Prostate gland (tissue), 2 donors: ENCODE measurements at regions not wholly inside any gene's neighbourhood (a gene's known extent, or its start where the extent isn't known, plus 50 kb on each side); places are given as distances from the start of the nearest gene placed in this dataset.

Experiments used
- DNase-seq: peaks from one replicate; pipeline ENCODE4 v3.0.0-alpha.2; 2019; ENCODE audit warnings: low spot score
- H3K27ac ChIP-seq, 2 donors: fragments of 200-600 bp; sonication (generic); 2 replicates each; pipeline ENCODE4 v1.5.1; 2017 to 2019
- H3K27me3 ChIP-seq: fragments of 200-600 bp; sonication (generic); replicated peaks from 2 replicates; pipeline ENCODE4 v1.5.1; 2019; ENCODE audit not compliant: insufficient read depth
- H3K36me3 ChIP-seq, 2 donors: fragments of 200-600 bp; sonication (generic); 1 replicate in 1 of 2; 2 replicates in 1 of 2; pipeline versions ENCODE4 v1.5.1 to v1.8.1; 2017 to 2019
- H3K4me1 ChIP-seq: fragments of 200-600 bp; sonication (generic); replicated peaks from 2 replicates; pipeline ENCODE4 v1.5.1; 2019
- H3K4me3 ChIP-seq, 2 donors: fragments of 200-600 bp; sonication (generic); 2 replicates each; pipeline ENCODE4 v1.5.1; 2017 to 2019
- H3K9me3 ChIP-seq: fragments of 200-600 bp; sonication (generic); 2 replicates; pipeline ENCODE4 v1.5.1; 2017
- POLR2A ChIP-seq: fragments of 450-650 bp; IDR thresholded peaks from one replicate; pipeline ENCODE4 v1.6.1; 2016; ENCODE audit warnings: antibody characterized with exemption, mild to moderate bottlenecking
- POLR2AphosphoS5 ChIP-seq: sonication (generic); formaldehyde crosslinking; IDR thresholded peaks from one replicate; pipeline ENCODE4 v1.6.1; 2017; ENCODE audit warnings: antibody characterized with exemption
- WGBS: methylation state at CpG from one replicate; pipeline ENCODE4 v1.1.5; 2018; 5-methylcytosine and 5-hydroxymethylcytosine counted together
- intact Hi-C: fragments of 100-400 bp; cut with DNase I; formaldehyde crosslinking; loops from one replicate; pipeline ENCODE4 v1.14.2; 2022
- TF ChIP-seq, protein P1 (sequence below), 4 experiments: fragments of 200-600 bp in 2 of 4; fragments of 450-650 bp in 2 of 4; sonication (generic) in 2 of 4; IDR thresholded peaks; 1 replicate in 3 of 4; 2 replicates in 1 of 4; pipeline ENCODE4 v1.5.1; 2016 to 2019; ENCODE audit warnings: antibody characterized with exemption in 4 of 4, mild to moderate bottlenecking in 2 of 4, moderate library complexity in 2 of 4

GRCh38 chr7:41762641-41763040 lies 59.8 kb upstream of the INHBA start:
- intact Hi-C loops, result no loop called here
- DNase-seq, result no peak
- Histone ChIP-seq H3K27me3 (no peaks in the 10 kb centered on the region), H3K36me3 (no peaks in the 10 kb centered on the region), H3K4me3 (no peak overlapping the region), H3K27ac (no peak overlapping the region), H3K4me1 (no peaks in the 10 kb centered on the region), H3K9me3 (no peaks in the 10 kb centered on the region)
- no peak for TF ChIP-seq POLR2A

GRCh38 chr7:41760293-41760692 lies 57.4 kb upstream of the INHBA start:
- WGBS, result 96% methylated on average over 1 of the region's 1 CpG
- H3K27ac ChIP-seq, result no peak overlapping the region
- no peak overlapping the region for H3K4me3 ChIP-seq
- no peaks in the 10 kb centered on the region for H3K4me1 ChIP-seq
- intact Hi-C loops, result no loop called here
- H3K27me3 ChIP-seq, result no peaks in the 10 kb centered on the region
- H3K9me3 ChIP-seq, result no peaks in the 10 kb centered on the region
- TF ChIP-seq POLR2A (no peak), POLR2AphosphoS5 (no peak)
- TF ChIP-seq, protein P1, sequence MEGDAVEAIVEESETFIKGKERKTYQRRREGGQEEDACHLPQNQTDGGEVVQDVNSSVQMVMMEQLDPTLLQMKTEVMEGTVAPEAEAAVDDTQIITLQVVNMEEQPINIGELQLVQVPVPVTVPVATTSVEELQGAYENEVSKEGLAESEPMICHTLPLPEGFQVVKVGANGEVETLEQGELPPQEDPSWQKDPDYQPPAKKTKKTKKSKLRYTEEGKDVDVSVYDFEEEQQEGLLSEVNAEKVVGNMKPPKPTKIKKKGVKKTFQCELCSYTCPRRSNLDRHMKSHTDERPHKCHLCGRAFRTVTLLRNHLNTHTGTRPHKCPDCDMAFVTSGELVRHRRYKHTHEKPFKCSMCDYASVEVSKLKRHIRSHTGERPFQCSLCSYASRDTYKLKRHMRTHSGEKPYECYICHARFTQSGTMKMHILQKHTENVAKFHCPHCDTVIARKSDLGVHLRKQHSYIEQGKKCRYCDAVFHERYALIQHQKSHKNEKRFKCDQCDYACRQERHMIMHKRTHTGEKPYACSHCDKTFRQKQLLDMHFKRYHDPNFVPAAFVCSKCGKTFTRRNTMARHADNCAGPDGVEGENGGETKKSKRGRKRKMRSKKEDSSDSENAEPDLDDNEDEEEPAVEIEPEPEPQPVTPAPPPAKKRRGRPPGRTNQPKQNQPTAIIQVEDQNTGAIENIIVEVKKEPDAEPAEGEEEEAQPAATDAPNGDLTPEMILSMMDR (IDR thresholded peaks at IDR 0.05), result no peak
- no peaks in the 10 kb centered on the region for H3K36me3 ChIP-seq
- no peak for DNase-seq

DNA sequence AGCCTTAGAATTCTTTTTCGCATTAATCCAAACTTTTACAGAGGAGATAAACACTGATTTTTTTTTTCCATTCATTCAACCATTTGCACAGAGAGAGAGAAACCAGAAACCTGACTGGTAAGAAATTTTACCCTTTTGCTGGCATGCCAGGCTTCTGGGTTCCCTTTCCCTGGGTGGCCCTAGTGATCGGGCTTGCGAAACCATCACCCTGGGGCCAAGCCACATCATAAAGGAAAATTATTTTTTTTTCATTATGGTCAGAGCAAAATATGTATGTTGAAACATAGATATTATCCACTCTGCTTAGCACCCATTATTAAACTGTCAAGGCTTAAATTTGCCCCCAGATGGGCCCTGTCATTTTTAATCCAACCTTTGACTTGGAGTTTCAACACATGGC lies 55.4 kb upstream of the INHBA start:
- Histone ChIP-seq H3K36me3 (no peaks in the 10 kb centered on the region), H3K4me1 (no peaks in the 10 kb centered on the region), H3K27ac (no peak overlapping the region), H3K9me3 (no peaks in the 10 kb centered on the region), H3K27me3 (no peaks in the 10 kb centered on the region), H3K4me3 (no peak overlapping the region)
- DNase-seq, result no peak
- intact Hi-C loops, result no loop called here
- TF ChIP-seq POLR2A, result no peak
- no peak for TF ChIP-seq POLR2AphosphoS5
- TF ChIP-seq, protein P1 (IDR thresholded peaks at IDR 0.05), result no peak
- 58% methylated on average over 3 of the region's 3 CpGs for WGBS

- TF ChIP-seq POLR2AphosphoS5, result no peak
- TF ChIP-seq, protein P1 (IDR thresholded peaks at IDR 0.05), result no peak
- no peak for TF ChIP-seq POLR2A
- Histone ChIP-seq H3K36me3 (no peaks in the 10 kb centered on the region), H3K9me3 (no peaks in the 10 kb centered on the region), H3K4me3 (no peak overlapping the region), H3K4me1 (no peaks in the 10 kb centered on the region), H3K27ac (no peak overlapping the region), H3K27me3 (no peaks in the 10 kb centered on the region)
- intact Hi-C loops, result no loop called here
- 79% methylated on average over 3 of the region's 3 CpGs for WGBS
- DNase-seq, result no peak
Observed at GRCh38 chr7:41756650-41757182, 53.8 kb upstream of the INHBA start.

DNA sequence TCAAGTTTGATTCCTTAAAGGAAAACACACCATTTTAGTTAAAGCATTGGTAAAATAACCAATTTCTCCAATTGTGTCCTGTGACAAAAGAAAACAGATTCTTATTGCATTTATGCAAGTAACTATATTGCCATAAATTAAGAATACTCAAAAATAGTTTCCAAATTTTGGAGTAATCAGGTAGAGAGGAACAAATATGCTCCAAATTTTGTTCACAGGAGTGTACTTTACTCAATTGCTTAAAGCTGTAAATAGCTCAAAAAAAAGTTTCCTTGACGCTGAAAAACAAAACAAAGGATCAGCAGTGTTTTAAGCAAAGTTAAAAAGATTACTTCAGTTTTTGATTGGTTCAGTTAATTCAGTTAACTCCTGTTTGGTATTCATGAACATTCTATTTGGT lies 52.2 kb upstream of the INHBA start:
- no peak for DNase-seq
- Histone ChIP-seq H3K27me3 (no peaks in the 10 kb centered on the region), H3K27ac (no peak overlapping the region), H3K9me3 (no peaks in the 10 kb centered on the region), H3K36me3 (no peaks in the 10 kb centered on the region), H3K4me1 (no peaks in the 10 kb centered on the region), H3K4me3 (no peak overlapping the region)
- intact Hi-C loops, result no loop called here
- no peak for TF ChIP-seq POLR2A
- no peak for TF ChIP-seq POLR2AphosphoS5
- TF ChIP-seq, protein P1 (IDR thresholded peaks at IDR 0.05), result no peak
- WGBS, result 91% methylated on average over 1 of the region's 1 CpG
